Kidney epithelial cell (primary cell): ENCODE measurements at regions not wholly inside any gene's neighbourhood (a gene's known extent, or its start where the extent isn't known, plus 50 kb on each side); places are given as distances from the start of the nearest gene placed in this dataset.
"Not testable (repeated sequence)": the region's sequence is repeated elsewhere in the genome, so short reads cannot be mapped to it uniquely, and the experiment has no call there.

Experiments
- DNase-seq: peaks from one replicate; pipeline ENCODE4 v3.0.0-alpha.2; 2010; ENCODE audit warnings: low read depth
- H3K27me3 ChIP-seq: 2 replicates; pipeline ENCODE4 v1.6.0; 2011; ENCODE audit warnings: low read length; ENCODE audit not compliant: control insufficient read depth, insufficient read depth
- H3K36me3 ChIP-seq: 2 replicates; pipeline ENCODE4 v1.5.1; 2011; ENCODE audit warnings: low read length; ENCODE audit not compliant: control insufficient read depth, insufficient read depth
- H3K4me3 ChIP-seq: 2 replicates; pipeline ENCODE4 v1.5.1; 2011; ENCODE audit warnings: low read depth, mild to moderate bottlenecking, control low read depth, low read length
- CTCF ChIP-seq: IDR thresholded peaks from 2 replicates; pipeline ENCODE4 v1.5.1; 2011; ENCODE audit warnings: mild to moderate bottlenecking, moderate library complexity, low read length, control low read depth, inconsistent platforms; ENCODE audit not compliant: insufficient read depth, poor library complexity, severe bottlenecking

DNA sequence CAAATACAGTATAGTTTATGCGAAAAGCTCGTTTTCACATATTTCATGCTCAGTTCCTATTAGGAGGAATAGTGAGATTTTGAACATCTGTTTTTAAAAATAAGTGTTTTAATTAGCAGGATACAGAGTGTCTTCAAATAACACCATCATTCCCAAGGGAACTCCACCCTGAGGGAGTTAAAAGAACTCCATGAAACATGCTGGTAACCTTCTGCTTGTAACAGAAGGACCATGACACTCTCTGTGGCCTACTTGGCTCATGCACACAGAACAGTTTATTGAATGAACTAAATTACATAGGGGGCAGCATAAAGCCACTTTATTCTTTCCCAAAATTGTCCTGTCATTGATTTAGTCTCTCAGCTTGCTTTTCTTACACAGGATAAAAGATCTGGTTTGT lies 809.5 kb upstream of the SLITRK6 start:
- H3K4me3 ChIP-seq = no peak overlapping the region
- DNase-seq = no peak
- no peaks in the 10 kb centered on the region for H3K36me3 ChIP-seq
- H3K27me3 ChIP-seq = no peaks in the 10 kb centered on the region
- TF ChIP-seq CTCF = no peak

DNA sequence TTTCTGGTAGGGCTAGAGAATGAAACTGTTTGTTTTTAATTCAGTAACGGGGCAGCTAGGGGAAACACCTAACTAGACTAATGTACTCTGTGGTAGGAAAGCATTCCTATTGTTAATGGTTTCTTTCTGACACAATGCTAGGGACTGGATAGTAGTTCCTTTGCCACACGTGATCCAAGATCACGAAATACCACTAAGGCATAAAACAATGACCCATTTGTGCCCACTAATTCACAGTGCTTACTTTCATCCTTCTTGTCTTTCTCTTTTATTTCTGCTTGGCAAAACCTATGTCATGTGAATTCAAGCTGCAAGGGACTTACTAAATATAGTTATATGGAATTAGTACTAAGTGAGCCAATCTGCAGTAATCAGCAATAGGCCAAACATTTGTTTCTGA lies 834.1 kb upstream of the SLITRK6 start:
- no peak for DNase-seq
- TF ChIP-seq CTCF = no peak
- H3K36me3 ChIP-seq = no peaks in the 10 kb centered on the region
- no peaks in the 10 kb centered on the region for H3K27me3 ChIP-seq
- no peak overlapping the region for H3K4me3 ChIP-seq

- H3K36me3 ChIP-seq, H3K4me3 ChIP-seq, H3K27me3 ChIP-seq, DNase-seq: not testable (repeated sequence)
Observed at GRCh38 chr13:86651171-86651570, 852.0 kb upstream of the SLITRK6 start.

DNA sequence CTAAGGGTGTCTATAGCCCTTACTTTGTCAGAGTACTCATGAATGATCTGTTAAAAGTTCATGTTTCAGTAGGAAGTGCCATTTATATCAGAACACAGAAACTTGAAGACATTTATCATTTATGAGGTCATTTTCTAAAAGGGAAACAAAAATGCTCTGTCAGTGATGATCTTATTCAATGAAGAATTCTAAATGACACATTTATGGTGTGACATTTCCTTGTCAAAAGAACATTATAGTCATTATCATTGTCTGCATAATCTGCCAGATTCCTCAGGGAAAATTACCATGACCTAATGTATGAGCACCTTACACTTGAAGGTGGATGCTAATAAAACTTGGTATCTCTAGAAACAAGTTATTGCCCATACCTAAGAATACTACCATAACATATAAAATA lies 853.8 kb upstream of the SLITRK6 start:
- no peak for DNase-seq
- H3K27me3 ChIP-seq = no peaks in the 10 kb centered on the region
- no peak overlapping the region for H3K4me3 ChIP-seq
- no peak for TF ChIP-seq CTCF
- H3K36me3 ChIP-seq = no peaks in the 10 kb centered on the region

- Histone ChIP-seq H3K36me3 (no peaks in the 10 kb centered on the region), H3K27me3 (no peaks in the 10 kb centered on the region), H3K4me3 (no peak overlapping the region)
- TF ChIP-seq CTCF = no peak
- no peak for DNase-seq
Observed at GRCh38 chr13:86655561-86655960, 856.3 kb upstream of the SLITRK6 start.

- TF ChIP-seq CTCF = no peak
- DNase-seq = no peak
- Histone ChIP-seq H3K4me3 (no peak overlapping the region), H3K36me3 (no peaks in the 10 kb centered on the region), H3K27me3 (no peaks in the 10 kb centered on the region)
Observed at GRCh38 chr13:86660090-86660489, 860.9 kb upstream of the SLITRK6 start.
